Suprapubic skin (tissue), 3 donors: ENCODE measurements at regions not wholly inside any gene's neighbourhood (a gene's known extent, or its start where the extent isn't known, plus 50 kb on each side); places are given as distances from the start of the nearest gene placed in this dataset.

Experiments used
- EP300 ChIP-seq: sonication (generic); formaldehyde crosslinking; IDR thresholded peaks from one replicate; pipeline ENCODE4 v1.6.1; 2017; ENCODE audit warnings: antibody characterized with exemption
- TF ChIP-seq, protein P1 (sequence below), 2 donors: fragments of 200-600 bp in 1 of 2; fragments of 450-650 bp in 1 of 2; sonication (generic) in 1 of 2; IDR thresholded peaks; one replicate each; pipeline ENCODE4 v1.5.1; 2016 to 2019; ENCODE audit warnings: antibody characterized with exemption in 2 of 2, mild to moderate bottlenecking in 1 of 2, moderate library complexity in 1 of 2

DNA sequence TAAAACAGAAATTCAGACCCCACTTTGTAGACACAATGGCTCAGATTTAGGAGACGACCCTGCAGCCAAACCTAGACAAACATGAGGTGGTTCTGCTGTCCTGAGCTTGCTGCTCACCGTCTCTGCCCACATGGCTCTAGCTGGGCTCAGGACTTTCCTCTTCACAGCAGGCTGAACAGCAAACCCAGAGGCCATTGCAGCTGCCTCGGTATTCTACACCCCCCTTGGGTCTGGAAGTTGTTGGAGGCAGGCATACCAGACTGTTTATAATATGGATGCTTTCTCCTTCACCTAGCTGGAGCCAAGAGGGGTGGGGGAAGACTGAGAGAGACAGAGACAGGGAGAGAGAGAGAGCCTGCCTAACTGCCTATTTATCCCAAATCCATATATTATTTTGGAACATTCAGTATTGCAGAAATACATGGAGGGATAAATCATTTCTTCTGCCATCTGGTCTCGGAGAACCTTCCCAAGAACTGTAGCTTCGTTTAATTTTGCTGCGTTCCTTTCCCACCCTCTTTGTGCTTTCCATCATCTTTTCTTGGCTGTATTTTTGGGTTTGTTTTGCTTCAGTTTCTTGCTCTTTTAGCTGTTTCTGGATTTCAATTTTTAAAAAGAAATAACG is 628.2 kb upstream of the RBFOX1 start:
- TF ChIP-seq, protein P1, sequence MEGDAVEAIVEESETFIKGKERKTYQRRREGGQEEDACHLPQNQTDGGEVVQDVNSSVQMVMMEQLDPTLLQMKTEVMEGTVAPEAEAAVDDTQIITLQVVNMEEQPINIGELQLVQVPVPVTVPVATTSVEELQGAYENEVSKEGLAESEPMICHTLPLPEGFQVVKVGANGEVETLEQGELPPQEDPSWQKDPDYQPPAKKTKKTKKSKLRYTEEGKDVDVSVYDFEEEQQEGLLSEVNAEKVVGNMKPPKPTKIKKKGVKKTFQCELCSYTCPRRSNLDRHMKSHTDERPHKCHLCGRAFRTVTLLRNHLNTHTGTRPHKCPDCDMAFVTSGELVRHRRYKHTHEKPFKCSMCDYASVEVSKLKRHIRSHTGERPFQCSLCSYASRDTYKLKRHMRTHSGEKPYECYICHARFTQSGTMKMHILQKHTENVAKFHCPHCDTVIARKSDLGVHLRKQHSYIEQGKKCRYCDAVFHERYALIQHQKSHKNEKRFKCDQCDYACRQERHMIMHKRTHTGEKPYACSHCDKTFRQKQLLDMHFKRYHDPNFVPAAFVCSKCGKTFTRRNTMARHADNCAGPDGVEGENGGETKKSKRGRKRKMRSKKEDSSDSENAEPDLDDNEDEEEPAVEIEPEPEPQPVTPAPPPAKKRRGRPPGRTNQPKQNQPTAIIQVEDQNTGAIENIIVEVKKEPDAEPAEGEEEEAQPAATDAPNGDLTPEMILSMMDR (IDR thresholded peaks at IDR 0.05), result no peak
- no peak for TF ChIP-seq EP300
